Esophagus squamous epithelium (tissue), 4 donors: ENCODE measurements at regions not wholly inside any gene's neighbourhood (a gene's known extent, or its start where the extent isn't known, plus 50 kb on each side); places are given as distances from the start of the nearest gene placed in this dataset.

Experiments used
- POLR2A ChIP-seq, 4 donors: fragments of 450-650 bp; IDR thresholded peaks; one replicate each; pipeline ENCODE4 v1.6.1; 2017; ENCODE audit warnings: antibody characterized with exemption in 4 of 4, mild to moderate bottlenecking in 4 of 4, moderate library complexity in 3 of 4
- TF ChIP-seq, protein P1 (sequence below), 6 experiments: fragments of 450-650 bp in 4 of 6; fragments of 200-600 bp in 2 of 6; sonication (generic) in 2 of 6; IDR thresholded peaks; one replicate each; pipeline ENCODE4 v1.5.1; 2016 to 2019; ENCODE audit warnings: antibody characterized with exemption in 6 of 6, mild to moderate bottlenecking in 4 of 6, moderate library complexity in 4 of 6

DNA sequence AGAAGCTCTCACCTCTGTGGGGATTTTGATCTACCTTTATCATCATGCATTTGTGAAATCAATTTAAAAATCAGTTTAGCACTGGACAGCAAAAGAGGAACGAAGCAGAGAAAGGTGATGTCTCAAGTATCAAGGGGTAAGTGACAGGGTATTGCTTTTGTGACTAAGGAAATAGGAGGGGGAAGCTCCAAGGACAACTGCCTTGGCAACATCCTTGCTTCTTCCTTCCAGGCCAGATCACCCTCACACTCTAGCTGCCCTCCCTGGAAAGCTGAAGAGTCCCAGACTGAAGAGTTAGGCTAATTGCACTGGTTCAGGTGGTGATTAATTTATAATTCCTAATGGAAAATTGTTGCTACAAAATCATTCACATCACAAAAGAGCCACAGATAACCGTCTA is 859.1 kb upstream of the ACVR2A start:
- TF ChIP-seq, protein P1, sequence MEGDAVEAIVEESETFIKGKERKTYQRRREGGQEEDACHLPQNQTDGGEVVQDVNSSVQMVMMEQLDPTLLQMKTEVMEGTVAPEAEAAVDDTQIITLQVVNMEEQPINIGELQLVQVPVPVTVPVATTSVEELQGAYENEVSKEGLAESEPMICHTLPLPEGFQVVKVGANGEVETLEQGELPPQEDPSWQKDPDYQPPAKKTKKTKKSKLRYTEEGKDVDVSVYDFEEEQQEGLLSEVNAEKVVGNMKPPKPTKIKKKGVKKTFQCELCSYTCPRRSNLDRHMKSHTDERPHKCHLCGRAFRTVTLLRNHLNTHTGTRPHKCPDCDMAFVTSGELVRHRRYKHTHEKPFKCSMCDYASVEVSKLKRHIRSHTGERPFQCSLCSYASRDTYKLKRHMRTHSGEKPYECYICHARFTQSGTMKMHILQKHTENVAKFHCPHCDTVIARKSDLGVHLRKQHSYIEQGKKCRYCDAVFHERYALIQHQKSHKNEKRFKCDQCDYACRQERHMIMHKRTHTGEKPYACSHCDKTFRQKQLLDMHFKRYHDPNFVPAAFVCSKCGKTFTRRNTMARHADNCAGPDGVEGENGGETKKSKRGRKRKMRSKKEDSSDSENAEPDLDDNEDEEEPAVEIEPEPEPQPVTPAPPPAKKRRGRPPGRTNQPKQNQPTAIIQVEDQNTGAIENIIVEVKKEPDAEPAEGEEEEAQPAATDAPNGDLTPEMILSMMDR (IDR thresholded peaks at IDR 0.05) = no peak
- TF ChIP-seq POLR2A (IDR thresholded peaks at IDR 0.05) = no peak
